T47D (cell line): ENCODE measurements at regions not wholly inside any gene's neighbourhood (a gene's known extent, or its start where the extent isn't known, plus 50 kb on each side); places are given as distances from the start of the nearest gene placed in this dataset.

Experiments used
- DNase-seq, 2 experiments: peaks; one replicate each; pipeline versions ENCODE4 v3.0.0 to v3.0.0-alpha.2; 2011 to 2012; ENCODE audit warnings: low read depth in 1 of 2, low spot score in 1 of 2
- JUND ChIP-seq: IDR thresholded peaks from 2 replicates; pipeline ENCODE4 v1.6.1; 2012; ENCODE audit warnings: low read depth
- in situ Hi-C: cut with HindIII; loops from 2 replicates; pipeline ENCODE4 v1.10.0; 2016; ENCODE audit warnings: low sequenced_read_pairs, low pct_unique_long_range_greater_than_20kb

GRCh38 chr5:29905626-29906353 is 1287.7 kb upstream of the CDH6 start:
- no peak for DNase-seq
- TF ChIP-seq JUND, result no peak
- in situ Hi-C loops, result no loop called here

GRCh38 chr5:29902859-29903258 is 1290.6 kb upstream of the CDH6 start:
- no peak for DNase-seq
- TF ChIP-seq JUND, result no peak
- in situ Hi-C loops, result no loop called here

- no peak for TF ChIP-seq JUND
- in situ Hi-C loops, result no loop called here
- peak in 1 of 2 experiments; percentile 2 for DNase-seq
Measured at GRCh38 chr5:29899583-29899982, 1293.9 kb upstream of the CDH6 start.

GRCh38 chr5:29897916-29898315 is 1295.6 kb upstream of the CDH6 start:
- in situ Hi-C loops, result no loop called here
- no peak for DNase-seq
- no peak for TF ChIP-seq JUND

- no peak for TF ChIP-seq JUND
- no peak for DNase-seq
- in situ Hi-C loops, result no loop called here
Measured at GRCh38 chr5:29896646-29897045, 1296.8 kb upstream of the CDH6 start.

GRCh38 chr5:29894668-29895067 is 1298.8 kb upstream of the CDH6 start:
- in situ Hi-C loops, result no loop called here
- no peak for TF ChIP-seq JUND
- DNase-seq, result no peak

- in situ Hi-C loops, result no loop called here
- no peak for TF ChIP-seq JUND
- DNase-seq, result no peak
Measured at GRCh38 chr5:29889051-29889450, 1304.4 kb upstream of the CDH6 start.

- in situ Hi-C loops, result no loop called here
- TF ChIP-seq JUND, result no peak
- DNase-seq, result no peak
Measured at GRCh38 chr5:29885595-29885994, 1307.9 kb upstream of the CDH6 start.

- TF ChIP-seq JUND, result no peak
- in situ Hi-C loops, result no loop called here
- DNase-seq, result no peak
Measured at GRCh38 chr5:29882036-29882435, 1311.5 kb upstream of the CDH6 start.

- DNase-seq, result no peak
- no peak for TF ChIP-seq JUND
- in situ Hi-C loops, result no loop called here
Measured at GRCh38 chr5:29879401-29879800, 1314.1 kb upstream of the CDH6 start.

GRCh38 chr5:29878599-29878998 is 1314.9 kb upstream of the CDH6 start:
- in situ Hi-C loops, result no loop called here

GRCh38 chr5:29867155-29867554 is 1326.3 kb upstream of the CDH6 start:
- no peak for DNase-seq
- in situ Hi-C loops, result no loop called here
- TF ChIP-seq JUND, result no peak

More at GRCh38 chr5:29878599-29878998, 1314.9 kb upstream of the CDH6 start:
- DNase-seq, result no peak
- TF ChIP-seq JUND, result no peak

- in situ Hi-C loops, result no loop called here
- DNase-seq, result no peak
- TF ChIP-seq JUND, result no peak
Measured at GRCh38 chr5:29853711-29854220, 1339.7 kb upstream of the CDH6 start.

GRCh38 chr5:29852329-29852728 is 1341.2 kb upstream of the CDH6 start:
- in situ Hi-C loops, result no loop called here
- no peak for DNase-seq
- no peak for TF ChIP-seq JUND
